Vagina (tissue), 2 donors: ENCODE measurements at regions not wholly inside any gene's neighbourhood (a gene's known extent, or its start where the extent isn't known, plus 50 kb on each side); places are given as distances from the start of the nearest gene placed in this dataset.
"Not testable (repeated sequence)": the region's sequence is repeated elsewhere in the genome, so short reads cannot be mapped to it uniquely, and the experiment has no call there.

ENCODE experiments used
- DNase-seq, 2 donors: peaks; one replicate each; pipeline ENCODE4 v3.0.0-alpha.2; 2017; ENCODE audit errors: extremely low spot score in 2 of 2
- H3K27ac ChIP-seq: fragments of 200-600 bp; sonication (generic); one replicate; pipeline ENCODE4 v1.5.1; 2019
- H3K27me3 ChIP-seq: fragments of 200-600 bp; sonication (generic); one replicate; pipeline ENCODE4 v1.5.1; 2019
- H3K36me3 ChIP-seq, 2 donors: fragments of 200-600 bp; sonication (generic); one replicate each; pipeline ENCODE4 v1.5.1; 2017 to 2019
- H3K4me1 ChIP-seq: fragments of 200-600 bp; sonication (generic); one replicate; pipeline ENCODE4 v1.5.1; 2019
- H3K4me3 ChIP-seq, 2 donors: fragments of 200-600 bp; sonication (generic); 1 replicate in 1 of 2; 2 replicates in 1 of 2; pipeline ENCODE4 v1.5.1; 2016 to 2019
- H3K9me3 ChIP-seq: fragments of 200-600 bp; sonication (generic); one replicate; pipeline ENCODE4 v1.5.1; 2019
- POLR2A ChIP-seq, 2 donors: fragments of 450-650 bp; IDR thresholded peaks; one replicate each; pipeline ENCODE4 v1.6.1; 2017; ENCODE audit warnings: antibody characterized with exemption in 2 of 2, mild to moderate bottlenecking in 2 of 2, moderate library complexity in 2 of 2
- POLR2AphosphoS5 ChIP-seq, 2 donors: sonication (generic); formaldehyde crosslinking; IDR thresholded peaks; one replicate each; pipeline ENCODE4 v1.9.0; 2017; ENCODE audit warnings: antibody characterized with exemption in 2 of 2, mild to moderate bottlenecking in 2 of 2, low read depth in 1 of 2; ENCODE audit not compliant: insufficient read depth in 1 of 2
- intact Hi-C: fragments of 100-400 bp; cut with DNase I; formaldehyde crosslinking; loops from one replicate; pipeline ENCODE4 v1.15.1; 2023
- TF ChIP-seq, protein P1 (sequence below), 3 experiments: fragments of 450-650 bp in 2 of 3; fragments of 200-600 bp in 1 of 3; sonication (generic) in 1 of 3; IDR thresholded peaks; one replicate each; pipeline ENCODE4 v1.5.1; 2017 to 2019; ENCODE audit warnings: antibody characterized with exemption in 3 of 3, mild to moderate bottlenecking in 2 of 3, moderate library complexity in 2 of 3

DNA sequence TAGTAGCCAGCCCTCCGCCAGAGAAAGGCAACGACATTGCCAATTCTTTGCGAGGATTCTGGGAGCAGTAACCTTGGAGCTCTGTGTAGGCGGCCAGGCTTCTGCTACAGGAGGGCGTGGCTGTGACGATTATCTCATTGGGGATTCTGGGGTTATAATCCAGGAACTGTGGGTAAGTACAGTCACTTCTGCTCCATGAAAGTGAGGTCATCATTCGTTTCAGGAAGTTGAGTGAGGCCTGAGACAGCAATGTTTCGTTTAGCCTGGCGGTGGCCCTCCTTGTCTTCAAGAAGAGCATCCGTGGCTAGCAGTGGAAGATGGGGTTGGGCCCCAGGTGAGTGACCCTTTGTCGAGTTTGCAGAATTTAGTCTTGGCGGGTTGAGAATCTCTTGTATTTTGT lies 687.6 kb upstream of the DEFB115 start:
- DNase-seq, H3K36me3 ChIP-seq, H3K27me3 ChIP-seq, H3K4me3 ChIP-seq, H3K4me1 ChIP-seq, intact Hi-C loops, H3K27ac ChIP-seq, H3K9me3 ChIP-seq: not testable (repeated sequence)

DNA sequence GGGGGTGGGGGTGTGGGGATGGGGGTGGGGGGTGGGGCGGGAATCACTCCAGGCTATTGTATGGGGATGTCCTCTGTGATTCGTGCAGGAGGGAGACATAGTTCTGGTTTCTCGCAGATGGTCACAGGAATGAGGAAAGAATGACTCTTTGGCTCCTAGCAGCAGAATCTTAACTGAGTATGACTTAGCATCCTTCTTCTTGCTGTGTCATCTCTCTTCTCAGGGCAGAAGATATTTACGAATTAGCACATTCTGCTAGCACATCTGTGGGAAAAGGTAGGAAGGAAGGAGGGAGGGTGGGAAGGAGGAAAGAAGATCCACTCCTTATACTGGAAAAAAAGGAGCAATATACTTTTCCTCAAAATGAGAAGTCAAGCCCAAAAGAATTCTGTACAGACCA lies 686.8 kb upstream of the DEFB115 start:
- intact Hi-C loops, H3K27me3 ChIP-seq, H3K9me3 ChIP-seq, H3K36me3 ChIP-seq, DNase-seq, H3K4me1 ChIP-seq, H3K4me3 ChIP-seq, H3K27ac ChIP-seq: not testable (repeated sequence)

DNA sequence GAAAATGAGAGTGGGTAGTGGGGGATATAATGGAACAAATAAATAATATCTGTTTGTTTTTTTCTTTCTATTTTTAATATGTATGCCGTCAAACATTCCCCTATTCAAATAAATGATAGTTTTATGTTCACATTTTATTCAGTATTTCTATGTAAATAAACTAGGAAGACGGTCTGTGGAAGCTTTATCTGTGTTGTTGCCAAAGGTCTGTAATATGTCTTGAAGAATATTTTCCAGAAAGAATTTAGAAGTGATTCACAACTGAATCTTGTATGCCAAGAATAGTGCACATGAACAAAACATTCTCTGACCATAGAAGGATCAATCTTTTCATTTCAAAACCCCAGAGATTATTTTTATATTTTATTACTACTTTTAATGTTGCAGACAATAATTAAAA lies 683.1 kb upstream of the DEFB115 start:
- H3K4me3 ChIP-seq, DNase-seq, intact Hi-C loops, H3K27ac ChIP-seq, H3K27me3 ChIP-seq, H3K36me3 ChIP-seq, H3K9me3 ChIP-seq, H3K4me1 ChIP-seq: not testable (repeated sequence)

DNA sequence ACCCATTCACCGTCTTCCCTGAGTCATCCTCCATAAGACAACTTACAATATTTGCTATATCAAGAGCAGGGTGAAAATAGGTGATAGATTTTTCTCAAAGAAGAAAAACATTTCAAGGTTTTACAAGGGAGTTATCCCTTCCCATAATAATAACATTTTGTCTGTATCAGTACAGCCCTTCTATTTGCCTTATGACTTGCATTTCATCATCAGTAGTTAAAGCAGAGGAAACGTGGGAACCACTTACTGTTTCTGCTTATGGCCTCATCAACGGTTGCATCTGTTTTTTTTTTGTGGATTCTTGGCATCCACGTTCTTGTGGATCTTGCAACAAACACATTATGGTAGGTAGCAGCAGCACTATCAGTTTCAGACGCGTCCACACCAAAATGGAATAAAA lies 678.4 kb upstream of the DEFB115 start:
- intact Hi-C loops, H3K36me3 ChIP-seq, H3K4me1 ChIP-seq, H3K9me3 ChIP-seq, H3K27ac ChIP-seq, H3K4me3 ChIP-seq, H3K27me3 ChIP-seq, DNase-seq: not testable (repeated sequence)

DNA sequence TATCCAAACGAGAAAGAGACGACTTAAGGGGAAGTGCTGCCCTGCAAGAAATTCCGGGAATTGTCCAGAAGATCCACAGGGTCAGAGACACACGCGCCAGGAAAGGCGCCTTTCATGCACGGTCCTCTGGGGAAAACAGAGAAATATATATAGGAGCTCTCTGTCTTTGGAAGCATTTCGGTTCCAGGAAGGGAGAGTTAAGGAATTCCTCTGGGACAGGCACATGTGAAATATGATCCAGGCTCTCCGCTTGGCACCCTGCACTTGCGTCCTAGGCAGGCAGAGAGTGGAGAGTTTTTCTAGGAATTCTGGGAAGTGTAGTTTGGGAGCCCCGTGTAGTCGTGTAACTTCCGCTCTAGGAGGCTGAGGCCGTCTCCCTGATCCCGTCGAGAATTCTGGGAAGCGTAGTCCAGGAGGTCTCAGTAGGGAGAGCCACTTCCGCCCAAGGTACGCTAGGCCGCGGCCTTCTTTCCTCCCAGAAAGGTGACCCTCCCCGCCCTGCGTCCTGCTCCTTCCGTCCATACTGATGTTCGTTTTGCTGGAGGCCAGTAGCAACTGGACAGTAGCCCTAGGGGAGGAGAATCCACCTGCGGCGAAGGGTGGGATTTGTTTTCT lies 677.5 kb upstream of the DEFB115 start:
- H3K27ac ChIP-seq, H3K4me1 ChIP-seq, H3K27me3 ChIP-seq, intact Hi-C loops, H3K9me3 ChIP-seq, DNase-seq, H3K36me3 ChIP-seq: not testable (repeated sequence)
- peak overlapping the region in 1 of 2 donors; percentile 34 for H3K4me3 ChIP-seq
- TF ChIP-seq POLR2AphosphoS5 (IDR thresholded peaks at IDR 0.05; ENCODE audit: insufficient read depth in 1 of 2, low read depth in 1 of 2) = peak in 1 of 2 donors; percentile 14

DNA sequence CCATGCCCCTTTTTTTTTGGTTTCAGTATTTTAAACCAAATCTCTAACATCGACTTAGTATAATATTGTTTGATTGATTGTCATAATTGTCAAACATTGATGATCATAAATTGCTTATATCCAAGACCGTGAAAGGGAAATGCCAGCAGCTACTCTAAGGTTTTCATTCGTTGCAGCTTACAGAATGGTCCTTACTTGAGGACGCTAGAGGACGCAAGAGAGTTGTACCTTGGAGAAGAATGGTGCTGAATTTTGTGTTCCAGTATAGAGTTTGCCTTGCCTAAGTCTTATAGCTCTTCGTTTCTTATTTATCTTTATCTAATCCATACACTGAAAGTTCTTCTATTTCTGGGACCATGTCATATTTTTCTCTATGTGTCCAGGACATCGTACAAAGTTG lies 675.6 kb upstream of the DEFB115 start:
- H3K36me3 ChIP-seq, H3K27me3 ChIP-seq, H3K9me3 ChIP-seq, DNase-seq, H3K27ac ChIP-seq, H3K4me3 ChIP-seq, H3K4me1 ChIP-seq, intact Hi-C loops: not testable (repeated sequence)

DNA sequence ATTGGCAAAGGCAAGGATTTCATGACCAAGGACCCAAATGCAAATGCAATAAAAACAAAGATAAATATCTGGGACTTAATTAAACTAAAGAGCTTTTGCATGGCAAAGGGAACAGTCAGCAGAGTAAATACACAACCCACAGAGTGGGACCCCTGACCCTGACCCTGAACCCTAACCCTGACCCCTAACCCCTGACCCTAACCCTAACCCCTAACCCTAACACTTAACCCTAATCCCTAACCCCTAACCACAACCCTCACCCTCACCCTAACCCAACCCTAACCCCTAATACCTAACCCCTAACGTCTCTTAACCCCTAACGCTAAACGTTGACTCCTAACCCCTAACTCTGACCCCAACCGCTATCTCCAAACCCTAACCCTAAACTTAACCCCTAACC lies 673.1 kb upstream of the DEFB115 start:
- DNase-seq, H3K27me3 ChIP-seq, H3K4me1 ChIP-seq, H3K36me3 ChIP-seq, H3K27ac ChIP-seq, H3K9me3 ChIP-seq, H3K4me3 ChIP-seq, intact Hi-C loops: not testable (repeated sequence)

DNA sequence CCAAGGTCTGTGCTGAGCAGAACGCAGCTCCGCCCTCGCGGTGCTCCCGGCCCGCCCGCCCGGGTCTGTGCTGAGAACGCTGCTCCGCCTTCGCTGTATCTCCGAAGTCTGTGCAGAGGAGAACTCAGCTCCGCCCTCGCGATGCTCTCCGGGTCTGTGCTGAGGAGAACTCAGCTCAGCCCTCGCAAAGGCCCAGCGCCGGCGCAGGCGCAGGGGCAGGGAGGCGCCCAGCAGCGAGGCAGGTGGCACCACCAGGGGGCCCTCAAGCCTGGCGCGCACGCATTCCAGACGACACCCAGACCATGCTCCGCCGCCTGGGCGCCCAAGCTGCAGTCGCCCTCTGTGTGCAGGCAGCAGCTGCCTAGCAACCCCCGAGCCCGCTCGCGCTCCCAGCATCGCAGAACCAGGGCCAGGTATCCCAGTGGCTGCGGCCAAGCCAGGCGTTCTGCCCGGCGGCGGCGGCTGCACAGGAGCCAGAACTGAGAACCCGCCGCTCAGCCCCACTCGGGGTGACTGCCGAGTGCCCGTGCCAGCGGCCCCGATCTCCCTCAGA lies 672.1 kb upstream of the DEFB115 start:
- DNase-seq, H3K9me3 ChIP-seq, H3K27me3 ChIP-seq, H3K36me3 ChIP-seq, intact Hi-C loops, H3K4me1 ChIP-seq, H3K27ac ChIP-seq: not testable (repeated sequence)
- H3K4me3 ChIP-seq = peak overlapping the region in 1 of 2 donors; percentile 35

DNA sequence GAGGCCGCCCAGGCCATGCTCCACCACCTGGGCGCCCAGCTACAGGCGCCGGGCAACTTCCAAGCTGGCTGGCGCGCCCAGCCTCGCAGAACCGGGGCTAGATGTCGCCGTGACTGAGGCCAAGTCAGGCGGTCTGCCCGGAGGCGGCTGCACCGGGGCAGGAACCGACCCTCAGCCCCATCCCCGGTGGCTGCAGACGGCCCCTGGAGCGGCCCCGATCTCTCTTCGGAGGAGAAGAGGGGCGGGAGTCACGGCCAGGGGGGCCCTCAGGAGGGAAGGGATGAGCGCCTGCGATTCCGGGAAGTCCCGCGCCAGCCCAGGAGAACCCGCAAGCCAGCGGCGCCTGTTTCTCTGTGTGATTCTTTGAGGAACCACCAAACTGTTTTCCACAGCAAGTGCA lies 671.3 kb upstream of the DEFB115 start:
- H3K27ac ChIP-seq, H3K4me1 ChIP-seq, H3K27me3 ChIP-seq, H3K36me3 ChIP-seq, DNase-seq, intact Hi-C loops, H3K9me3 ChIP-seq: not testable (repeated sequence)
- H3K4me3 ChIP-seq = peak overlapping the region in 1 of 2 donors; percentile 35

DNA sequence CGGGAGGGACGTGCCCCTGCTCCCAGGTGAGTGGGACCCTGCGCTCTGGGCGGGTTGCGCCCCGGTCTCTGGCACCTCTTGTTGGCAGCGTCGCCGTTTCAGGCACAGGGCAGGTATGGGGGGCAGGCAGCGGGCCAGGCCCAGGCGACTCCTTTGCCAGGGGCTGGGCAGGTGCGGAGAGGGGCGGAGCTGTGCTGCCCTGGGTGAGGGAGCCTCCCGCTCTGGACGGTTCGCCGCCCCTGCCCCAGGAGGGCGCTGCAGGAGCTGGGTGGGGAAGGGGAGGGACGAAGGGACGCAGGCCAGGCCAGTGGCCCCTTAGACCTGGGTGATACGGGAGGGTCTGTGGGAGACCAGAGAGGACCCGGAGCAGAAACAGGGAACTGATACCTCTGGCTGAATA lies 663.9 kb upstream of the DEFB115 start:
- H3K4me1 ChIP-seq = no peaks in the 10 kb centered on the region
- H3K27me3 ChIP-seq = no peaks in the 10 kb centered on the region
- DNase-seq = no peak
- H3K27ac ChIP-seq = no peak overlapping the region
- intact Hi-C loops = no loop called here
- no peak for TF ChIP-seq POLR2A (IDR thresholded peaks at IDR 0.05)
- no peak for TF ChIP-seq POLR2AphosphoS5 (IDR thresholded peaks at IDR 0.05; ENCODE audit: insufficient read depth in 1 of 2, low read depth in 1 of 2)
- TF ChIP-seq, protein P1, sequence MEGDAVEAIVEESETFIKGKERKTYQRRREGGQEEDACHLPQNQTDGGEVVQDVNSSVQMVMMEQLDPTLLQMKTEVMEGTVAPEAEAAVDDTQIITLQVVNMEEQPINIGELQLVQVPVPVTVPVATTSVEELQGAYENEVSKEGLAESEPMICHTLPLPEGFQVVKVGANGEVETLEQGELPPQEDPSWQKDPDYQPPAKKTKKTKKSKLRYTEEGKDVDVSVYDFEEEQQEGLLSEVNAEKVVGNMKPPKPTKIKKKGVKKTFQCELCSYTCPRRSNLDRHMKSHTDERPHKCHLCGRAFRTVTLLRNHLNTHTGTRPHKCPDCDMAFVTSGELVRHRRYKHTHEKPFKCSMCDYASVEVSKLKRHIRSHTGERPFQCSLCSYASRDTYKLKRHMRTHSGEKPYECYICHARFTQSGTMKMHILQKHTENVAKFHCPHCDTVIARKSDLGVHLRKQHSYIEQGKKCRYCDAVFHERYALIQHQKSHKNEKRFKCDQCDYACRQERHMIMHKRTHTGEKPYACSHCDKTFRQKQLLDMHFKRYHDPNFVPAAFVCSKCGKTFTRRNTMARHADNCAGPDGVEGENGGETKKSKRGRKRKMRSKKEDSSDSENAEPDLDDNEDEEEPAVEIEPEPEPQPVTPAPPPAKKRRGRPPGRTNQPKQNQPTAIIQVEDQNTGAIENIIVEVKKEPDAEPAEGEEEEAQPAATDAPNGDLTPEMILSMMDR (IDR thresholded peaks at IDR 0.05) = no peak
- no peaks in the 10 kb centered on the region for H3K9me3 ChIP-seq
- no peaks in the 10 kb centered on the region for H3K36me3 ChIP-seq
- no peak overlapping the region for H3K4me3 ChIP-seq
